GM18907 (cell line): ENCODE measurements at regions not wholly inside any gene's neighbourhood (a gene's known extent, or its start where the extent isn't known, plus 50 kb on each side); places are given as distances from the start of the nearest gene placed in this dataset.

Source experiments
- ATAC-seq: cut with Tn5 transposase; IDR thresholded peaks from one replicate; pipeline ENCODE4 v1.9.1; 2021; ENCODE audit warnings: mild to moderate bottlenecking, moderate library complexity; ENCODE audit not compliant: unreplicated experiment

DNA sequence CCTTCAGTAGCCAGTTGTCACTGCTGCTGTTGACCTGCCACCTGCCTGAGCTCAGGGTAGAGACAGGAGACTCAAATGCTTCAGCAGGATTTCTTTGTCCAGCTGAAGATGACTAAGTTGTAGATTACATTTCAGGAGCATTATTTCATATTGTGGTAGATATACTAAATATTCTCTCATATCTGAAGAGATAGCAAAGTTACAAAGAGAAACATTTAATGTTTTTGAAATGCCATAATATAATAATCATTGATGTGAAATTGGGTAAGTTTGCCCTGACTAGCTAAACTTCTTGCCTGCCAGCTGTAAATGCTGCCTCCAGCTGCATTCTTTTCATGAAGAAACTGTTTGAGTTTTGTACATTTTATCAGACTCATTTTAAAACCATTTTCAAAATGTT lies 247.6 kb upstream of the CNKSR2 start:
- ATAC-seq = no peak

DNA sequence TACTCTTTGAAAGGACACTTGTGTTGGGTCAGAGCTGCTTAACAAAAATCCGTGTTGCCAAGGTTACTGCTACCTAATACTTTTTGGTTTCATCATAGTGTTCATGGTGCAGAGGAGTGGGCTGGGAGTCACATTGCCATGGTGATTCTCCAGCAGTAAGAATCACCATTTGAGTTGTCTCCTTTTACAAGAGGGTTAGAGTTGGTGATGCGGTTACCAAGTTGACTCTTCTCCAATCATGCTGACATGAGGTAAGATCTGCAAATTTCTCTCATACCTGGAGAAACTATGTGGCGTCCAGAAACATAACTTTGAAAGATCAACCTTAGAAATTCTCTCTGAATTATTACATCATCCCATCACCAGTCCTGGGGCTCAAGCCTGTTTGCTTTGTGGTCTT lies 242.9 kb upstream of the CNKSR2 start:
- ATAC-seq = no peak

DNA sequence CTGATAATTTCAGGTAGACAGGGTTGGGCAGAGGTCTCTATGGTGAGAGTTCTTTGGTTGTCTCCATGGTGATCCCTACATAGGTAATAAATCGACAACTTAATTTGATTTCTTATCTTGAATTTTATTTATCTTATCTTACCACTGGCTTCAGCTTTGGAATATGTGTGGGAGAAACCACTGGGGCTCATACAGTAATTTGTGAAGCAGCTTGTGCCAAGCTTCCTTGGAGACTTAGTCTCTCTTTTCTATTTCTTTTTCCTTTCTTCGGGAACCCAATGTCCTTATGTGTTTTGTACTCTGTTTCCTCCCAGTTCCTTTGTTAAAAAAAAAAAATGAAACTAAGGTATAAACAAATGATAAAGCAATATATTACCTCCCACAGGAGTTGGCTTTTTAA lies 242.4 kb upstream of the CNKSR2 start:
- ATAC-seq = no peak

DNA sequence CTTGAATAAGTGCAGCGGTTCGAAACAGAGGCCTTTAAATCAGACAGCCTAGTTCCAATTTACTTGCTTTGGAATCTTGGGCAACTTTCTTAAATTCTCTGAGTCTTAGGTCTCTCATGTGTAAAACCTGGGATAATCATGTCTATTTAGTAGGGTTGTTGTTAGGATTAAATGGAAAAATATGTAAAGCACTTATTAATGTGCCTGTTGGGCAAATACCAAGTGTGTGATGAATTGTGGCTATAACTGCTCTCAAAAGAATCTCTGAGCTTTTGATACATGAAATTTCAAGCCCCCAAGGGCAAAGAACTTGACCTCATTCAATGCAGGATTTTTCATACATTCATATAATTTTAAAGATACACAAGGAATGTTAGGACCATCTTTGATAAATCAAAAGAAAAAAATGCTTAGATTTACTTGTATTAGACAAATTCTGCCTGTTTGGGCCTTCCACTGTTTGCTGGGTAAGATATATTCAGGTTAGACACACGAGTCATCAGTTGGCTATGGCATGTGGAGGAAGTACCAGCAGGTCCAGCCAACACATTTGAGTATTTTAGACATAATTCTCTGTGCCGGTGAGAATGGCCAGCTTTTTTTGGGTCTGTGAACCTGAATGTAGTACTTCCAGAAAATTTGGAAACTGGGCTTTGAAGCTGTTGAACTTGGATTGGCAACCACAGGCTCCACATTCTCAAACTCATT lies 241.4 kb upstream of the CNKSR2 start:
- ATAC-seq = no peak

DNA sequence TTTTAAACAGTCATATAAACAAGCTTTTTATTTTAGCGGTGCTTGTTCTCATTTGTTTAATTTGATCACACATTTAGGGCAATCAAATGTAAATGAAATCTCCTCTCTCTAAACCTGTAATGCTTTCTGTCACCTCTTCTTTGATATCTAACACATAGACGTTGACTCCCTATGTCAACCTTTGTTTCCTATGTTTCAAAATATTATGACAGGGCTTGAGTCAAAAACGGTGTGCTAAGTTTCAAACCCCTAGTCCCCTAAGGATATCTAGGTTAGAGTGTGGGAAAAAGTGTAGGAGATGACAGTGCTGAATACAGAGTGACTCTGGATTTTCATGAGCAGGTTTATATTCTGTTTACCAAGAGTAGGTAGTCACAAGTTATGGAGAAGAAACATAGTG lies 224.0 kb upstream of the CNKSR2 start:
- ATAC-seq = no peak

DNA sequence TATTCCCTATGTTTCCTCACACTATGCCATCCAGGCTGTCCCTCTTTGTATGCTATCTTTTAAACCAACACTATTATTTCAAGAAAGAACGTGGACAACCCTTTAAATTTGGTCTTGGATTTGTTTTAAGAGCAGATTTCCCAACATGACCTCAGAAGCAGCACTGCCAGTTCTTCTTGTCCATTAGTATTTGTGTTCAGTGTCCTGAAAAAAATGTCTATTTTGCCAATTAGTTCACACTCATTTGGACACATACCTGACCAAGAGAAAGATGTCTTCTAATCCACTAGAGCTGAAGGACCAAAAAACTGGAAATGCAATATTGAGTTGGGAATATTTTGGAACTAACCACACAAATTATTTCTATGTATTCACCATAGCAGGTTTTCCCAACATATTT lies 223.2 kb upstream of the CNKSR2 start:
- ATAC-seq = no peak

DNA sequence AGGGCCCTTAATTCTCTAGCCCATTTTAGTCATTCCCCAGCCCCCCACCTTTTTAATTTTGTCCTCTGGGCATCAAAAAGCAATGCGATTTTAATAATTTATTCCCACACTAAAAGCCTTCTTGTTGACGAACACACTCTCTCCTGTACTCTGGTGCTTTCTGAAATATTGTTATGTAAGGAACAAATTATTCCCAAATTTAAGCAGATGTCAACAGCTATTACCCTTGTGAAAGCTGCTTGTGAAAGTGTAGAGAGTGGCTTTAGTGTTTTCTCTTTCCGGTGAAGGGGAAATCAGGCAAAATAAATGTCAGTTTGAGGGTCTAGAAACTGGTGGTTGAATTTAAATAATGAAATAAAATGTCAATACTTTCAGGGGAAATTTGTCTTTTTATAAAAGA lies 221.2 kb upstream of the CNKSR2 start:
- ATAC-seq = no peak

DNA sequence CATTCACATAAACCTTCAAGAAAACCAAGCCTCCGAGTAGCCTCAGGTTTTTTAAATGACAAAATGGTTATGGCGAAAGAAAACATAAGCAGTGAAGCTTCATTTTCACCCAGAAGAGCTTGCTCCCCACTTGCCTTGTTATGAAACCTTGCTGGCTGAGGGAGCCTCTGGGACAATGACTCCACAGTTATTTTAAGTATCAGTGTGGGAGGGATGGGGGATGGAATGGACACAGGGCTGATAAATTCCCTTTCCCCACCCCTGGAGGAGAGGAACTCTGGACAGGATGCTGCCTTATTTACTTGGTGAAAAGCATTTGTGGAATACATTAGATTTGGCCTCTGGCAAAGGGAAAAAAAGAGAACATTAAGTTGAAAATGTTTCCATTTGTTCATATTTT lies 220.7 kb upstream of the CNKSR2 start:
- ATAC-seq = no peak

DNA sequence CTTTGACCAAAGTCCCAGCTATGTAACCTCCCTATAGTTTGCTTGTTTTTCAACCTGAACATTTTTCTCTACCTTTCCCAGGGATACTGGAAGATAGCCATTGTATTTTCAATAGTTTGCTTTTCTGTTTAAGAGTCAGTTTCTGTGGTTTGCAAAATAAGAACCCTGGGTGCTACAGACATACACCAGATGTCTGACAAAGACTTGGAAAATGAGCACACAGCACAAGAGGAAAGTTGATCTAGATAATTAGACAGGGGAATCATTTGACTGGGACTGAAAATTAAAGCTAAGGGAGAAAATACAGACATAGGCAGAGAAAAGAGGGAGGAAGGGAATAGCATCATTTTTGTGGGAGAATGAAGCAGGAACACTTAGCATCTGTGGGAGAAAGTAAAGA lies 218.3 kb upstream of the CNKSR2 start:
- ATAC-seq = no peak

DNA sequence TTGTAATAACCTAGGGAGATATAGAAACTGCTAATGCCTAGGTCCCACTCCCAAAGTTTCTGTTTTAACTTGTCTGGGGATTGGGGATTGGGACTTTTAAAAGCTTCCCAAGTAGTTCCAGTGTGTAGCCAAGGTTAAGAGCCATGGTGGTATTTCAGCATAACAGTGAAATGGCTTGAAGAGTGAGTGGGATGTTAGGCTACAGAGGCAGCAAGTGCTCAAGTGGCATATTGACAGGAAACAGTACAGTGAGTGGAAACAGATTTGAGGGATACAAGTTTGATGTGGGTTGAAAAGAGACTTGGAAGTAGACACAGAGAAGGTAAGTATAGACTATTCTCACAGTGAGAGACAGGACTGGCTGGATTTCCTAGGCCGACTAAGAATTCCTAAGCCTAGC lies 217.6 kb upstream of the CNKSR2 start:
- no peak for ATAC-seq

DNA sequence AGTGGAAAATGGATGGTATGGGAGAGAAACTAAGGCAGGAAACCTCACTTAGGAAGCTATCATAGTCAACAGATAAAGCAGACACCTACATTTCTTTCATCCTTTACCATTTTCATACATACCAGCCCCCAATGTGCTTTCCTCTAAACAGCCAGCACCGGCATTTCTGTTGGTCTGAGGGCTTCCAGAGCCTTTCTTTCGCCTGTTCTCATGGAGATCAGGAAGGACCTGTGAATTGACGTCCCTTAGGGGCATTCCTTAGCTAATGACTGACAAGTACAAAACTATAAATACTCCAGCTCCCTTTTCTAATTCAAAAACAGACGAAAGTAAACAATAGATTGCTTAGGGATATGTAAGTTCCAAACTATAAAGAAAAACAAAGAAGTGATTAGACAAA lies 215.5 kb upstream of the CNKSR2 start:
- no peak for ATAC-seq

DNA sequence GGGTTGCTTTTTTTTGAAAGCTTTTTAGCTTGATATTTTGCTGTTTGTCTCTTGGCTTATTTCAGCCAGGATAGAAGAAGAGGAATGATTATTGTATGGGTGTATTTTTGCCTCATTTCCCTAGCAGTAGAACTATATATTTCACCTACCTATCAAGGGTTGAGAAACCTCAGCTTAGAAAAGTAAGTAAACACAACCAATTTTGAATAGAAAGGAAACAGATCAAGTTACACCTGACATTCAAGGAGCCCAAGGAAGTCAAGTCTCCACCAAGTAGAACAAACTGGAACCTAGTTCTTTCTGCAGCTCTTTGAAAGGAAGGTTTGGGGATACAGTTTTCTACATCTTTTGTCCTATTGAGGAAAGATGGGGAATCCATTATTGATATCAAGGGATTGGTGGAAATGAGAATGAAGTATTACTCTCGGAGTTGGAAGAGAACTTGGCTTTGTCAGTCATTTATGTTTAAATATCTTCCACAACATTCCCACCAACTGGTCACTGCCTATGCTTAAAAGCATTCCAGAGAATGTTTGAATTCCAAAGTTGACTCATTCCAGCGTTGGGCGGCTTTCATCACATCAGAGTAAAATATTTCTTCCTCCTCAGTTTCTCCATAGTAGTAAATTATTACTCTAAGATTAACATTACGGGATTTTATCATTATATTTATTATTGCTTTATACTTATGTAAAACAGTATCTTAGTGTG lies 207.8 kb upstream of the CNKSR2 start:
- ATAC-seq = no peak

DNA sequence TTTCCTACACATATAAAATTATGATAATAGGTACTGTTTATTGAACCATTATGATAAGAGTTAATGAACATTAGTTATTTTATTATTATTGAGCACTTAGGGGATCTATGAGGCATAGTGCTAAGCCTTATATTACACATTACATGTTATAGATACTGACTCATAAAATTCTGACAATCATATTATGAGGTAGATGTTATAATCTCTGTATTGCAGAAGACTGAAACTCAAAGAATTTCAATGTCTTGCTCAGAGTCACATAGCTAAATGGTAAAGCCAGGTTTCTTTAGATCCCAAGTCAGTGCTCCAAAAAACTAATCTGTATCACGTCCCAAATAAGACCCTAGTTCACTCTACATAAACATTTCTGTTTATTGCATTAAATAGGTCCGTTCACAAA lies 207.2 kb upstream of the CNKSR2 start:
- no peak for ATAC-seq

DNA sequence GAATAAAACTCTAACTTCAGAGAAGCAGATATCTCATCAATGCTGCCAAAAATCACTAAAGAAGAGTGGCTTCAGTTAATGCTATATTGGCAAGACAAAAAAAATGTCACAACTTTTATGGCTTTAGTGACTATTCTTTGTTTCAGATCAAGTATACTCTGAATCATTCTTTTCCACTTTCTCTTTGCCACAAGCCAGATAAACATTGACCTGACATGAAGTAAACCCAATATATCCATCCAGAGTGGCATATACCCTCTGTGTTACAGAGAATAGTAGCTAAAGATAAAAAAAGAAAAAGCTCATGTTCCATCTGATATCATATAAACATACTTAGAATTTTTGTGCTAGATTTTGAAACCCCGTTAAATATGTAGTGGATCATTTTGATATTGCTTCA lies 206.7 kb upstream of the CNKSR2 start:
- no peak for ATAC-seq

DNA sequence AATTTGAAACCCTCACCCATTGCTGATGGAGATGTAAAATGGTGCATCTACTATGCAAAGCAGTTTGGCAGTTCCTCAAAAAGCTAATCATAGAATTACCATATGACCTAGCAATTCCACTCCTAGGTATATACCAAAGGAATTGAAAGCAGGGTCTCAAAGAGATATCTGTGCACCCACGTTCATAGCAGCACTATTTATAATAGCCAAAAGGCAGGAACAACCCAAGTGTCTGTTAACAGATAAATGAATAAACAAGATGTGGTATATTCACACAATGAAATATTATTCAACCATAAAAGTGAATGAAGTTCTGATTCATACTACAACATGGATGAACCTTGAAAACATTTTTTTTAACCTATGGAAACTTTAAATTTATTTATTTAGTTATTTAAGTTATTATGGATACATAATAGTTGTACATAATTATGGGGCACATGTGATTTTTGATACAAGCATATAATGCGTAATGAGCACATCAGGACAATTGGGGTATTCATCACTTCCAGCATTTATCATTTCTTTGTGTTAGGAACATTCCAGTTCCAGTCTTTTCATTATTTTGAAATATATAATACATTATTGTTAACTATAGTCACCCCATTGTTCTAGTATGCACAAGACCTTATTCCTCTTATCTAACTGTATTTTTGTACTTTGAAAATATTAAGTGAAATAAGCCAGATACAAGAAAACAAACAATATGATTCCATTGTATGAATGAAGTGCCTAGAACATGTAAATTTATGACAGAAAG lies 205.6 kb upstream of the CNKSR2 start:
- ATAC-seq = no peak

DNA sequence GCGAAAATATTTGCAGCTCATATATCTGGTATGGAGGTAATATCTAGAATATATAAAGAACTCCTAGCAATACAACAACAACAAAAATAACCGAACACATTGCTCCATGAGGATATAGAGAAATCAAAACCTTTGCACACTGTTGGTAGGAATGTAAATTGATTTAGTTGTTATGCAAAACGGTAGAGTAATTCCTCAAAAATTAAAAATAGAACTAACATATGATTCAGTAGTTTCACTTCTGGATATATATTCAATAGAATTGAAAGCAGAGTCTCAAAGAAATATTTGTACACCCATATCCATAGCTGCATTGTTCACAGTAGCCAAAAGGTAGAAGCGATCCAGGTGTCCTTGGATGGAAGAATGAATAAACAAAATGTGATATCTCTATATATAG lies 203.0 kb upstream of the CNKSR2 start:
- no peak for ATAC-seq

DNA sequence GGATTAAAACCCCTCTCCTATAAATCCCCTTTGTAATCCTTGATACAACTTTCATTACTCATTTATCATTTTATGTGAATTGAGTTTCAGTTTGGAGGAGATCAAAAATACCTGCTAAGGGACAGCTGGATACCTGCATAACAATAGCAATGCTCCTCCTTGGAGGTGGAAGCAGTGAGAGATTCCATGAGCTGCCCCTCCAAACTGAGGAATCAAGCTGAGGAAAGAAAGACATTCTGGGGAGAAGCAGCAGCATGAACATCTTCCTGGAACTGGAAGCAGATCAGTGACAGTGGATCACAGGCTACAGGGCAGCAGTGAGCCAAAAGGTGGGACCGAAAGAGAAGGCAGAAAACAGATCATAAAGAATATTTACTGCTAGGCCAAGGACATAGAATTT lies 199.8 kb upstream of the CNKSR2 start:
- no peak for ATAC-seq

DNA sequence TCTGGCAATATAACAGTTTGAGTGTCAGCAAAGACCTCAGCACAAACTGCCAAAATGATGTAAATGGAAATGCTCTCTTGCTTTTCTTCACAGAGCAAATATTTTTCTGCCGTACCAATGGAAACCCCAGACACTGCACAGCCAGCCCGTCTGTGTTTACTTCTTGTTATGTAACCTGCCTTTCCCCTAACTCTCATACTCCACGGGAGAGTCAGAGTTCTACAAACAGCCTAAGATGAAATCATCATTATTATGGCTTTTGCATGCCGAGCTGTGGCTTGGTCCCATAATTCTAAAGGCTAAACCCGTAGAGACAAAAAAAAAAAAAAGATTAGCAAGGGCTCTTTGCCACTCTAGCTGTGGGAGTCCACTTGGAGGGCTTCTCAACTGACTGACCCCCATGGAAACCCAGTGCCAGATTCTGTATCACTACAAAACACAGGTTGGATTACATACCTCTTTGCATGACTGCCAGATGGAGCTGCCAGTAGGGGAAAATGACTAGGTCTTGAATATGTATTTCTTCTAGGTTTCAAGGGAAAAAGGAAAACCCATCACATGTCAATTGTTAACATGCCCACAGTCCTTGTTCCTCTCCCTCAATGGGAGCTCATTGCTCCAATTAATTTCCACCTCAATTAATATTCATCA lies 197.2 kb upstream of the CNKSR2 start:
- ATAC-seq = no peak

DNA sequence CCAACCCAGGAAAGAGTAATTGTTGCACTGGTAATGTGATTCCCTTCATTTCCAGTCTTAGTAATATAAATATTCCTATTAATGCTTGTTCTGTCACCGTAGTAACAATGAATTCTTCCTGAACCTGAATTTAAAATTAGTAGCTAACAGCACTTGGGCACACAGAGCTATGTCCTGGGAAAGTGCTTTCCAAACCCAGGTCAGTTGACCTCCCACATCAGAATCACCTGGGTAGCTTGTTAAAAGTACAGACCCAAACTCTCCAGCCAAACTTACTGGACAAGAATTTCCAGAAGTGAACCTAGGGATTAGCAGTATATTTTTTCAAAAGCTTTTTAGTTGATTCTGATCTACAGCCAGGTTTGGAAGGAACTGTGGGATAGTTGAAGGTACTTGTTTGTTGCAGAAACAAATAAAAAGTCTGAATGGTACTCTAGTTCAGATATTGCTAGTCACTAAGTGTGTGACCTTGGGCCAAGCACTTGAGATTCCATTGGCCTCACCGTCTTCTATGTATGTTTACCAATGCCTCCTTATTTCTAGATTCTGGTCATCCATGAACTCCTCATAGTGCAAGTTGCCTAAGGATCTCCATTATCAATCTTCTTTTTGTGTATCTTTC lies 192.9 kb upstream of the CNKSR2 start:
- no peak for ATAC-seq

DNA sequence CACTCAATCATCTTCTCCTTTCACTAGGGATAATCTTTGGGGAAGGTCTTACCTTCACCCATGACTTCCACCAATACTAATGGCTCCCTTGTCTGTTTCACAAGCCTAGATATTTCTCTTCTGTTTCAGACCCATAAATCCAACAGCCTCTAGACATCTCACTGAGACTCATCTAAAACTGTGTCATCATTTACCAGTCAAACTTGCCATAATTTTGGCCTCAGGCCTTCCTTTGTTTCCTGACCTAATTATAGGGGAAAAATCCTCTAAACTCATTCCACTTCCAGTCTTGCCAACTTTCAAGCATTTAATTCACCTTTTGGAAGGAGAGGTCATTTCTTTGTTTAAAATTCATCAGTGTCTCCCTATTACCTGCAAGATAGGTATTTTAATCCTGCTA lies 181.0 kb upstream of the CNKSR2 start:
- ATAC-seq = no peak

DNA sequence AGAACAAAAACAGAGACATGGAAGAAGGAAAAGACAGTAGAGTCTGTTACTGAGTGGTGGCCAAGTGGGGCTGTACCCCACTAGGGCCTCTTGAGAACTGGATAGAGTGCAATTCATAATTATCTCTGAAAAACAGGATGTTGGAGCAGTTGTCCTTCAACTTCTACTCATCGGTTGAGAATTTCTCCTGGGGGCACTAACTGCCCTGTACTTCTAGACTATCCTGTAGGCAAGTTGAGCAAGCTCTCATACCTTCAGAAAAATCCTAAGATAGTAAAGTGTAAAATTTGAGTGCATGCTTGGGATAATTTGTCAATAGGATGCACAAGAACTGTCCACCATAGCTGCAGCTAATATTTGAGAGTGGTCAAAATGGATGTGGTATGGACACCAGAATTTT lies 179.7 kb upstream of the CNKSR2 start:
- no peak for ATAC-seq
